GM12872 (cell line): ENCODE measurements at regions not wholly inside any gene's neighbourhood (a gene's known extent, or its start where the extent isn't known, plus 50 kb on each side); places are given as distances from the start of the nearest gene placed in this dataset.

ENCODE experiments used
- TF ChIP-seq, protein P1 (sequence below): IDR thresholded peaks from 3 replicates; pipeline ENCODE4 v1.5.1; 2011; ENCODE audit warnings: low read depth, mild to moderate bottlenecking, low read length, moderate library complexity; ENCODE audit not compliant: insufficient read depth

DNA sequence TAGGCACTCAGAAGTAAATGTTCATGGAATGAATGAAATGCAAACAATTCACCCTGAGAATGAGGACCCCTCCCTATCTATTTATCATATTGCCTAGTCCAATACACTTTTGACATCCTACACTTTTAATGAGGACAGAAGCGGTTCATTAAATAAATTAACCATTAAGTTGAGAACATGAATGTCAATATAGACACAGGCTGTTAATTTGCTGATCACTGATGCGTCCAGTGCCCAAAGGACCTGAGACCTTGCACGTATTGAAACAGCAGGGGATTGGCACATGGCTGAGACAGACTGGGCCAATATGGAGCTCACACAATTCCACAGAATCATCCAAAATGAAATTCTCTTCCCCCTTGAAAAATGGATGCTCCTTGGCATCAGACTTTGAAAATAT lies 430.0 kb downstream of the SLC4A3 start:
- TF ChIP-seq, protein P1, sequence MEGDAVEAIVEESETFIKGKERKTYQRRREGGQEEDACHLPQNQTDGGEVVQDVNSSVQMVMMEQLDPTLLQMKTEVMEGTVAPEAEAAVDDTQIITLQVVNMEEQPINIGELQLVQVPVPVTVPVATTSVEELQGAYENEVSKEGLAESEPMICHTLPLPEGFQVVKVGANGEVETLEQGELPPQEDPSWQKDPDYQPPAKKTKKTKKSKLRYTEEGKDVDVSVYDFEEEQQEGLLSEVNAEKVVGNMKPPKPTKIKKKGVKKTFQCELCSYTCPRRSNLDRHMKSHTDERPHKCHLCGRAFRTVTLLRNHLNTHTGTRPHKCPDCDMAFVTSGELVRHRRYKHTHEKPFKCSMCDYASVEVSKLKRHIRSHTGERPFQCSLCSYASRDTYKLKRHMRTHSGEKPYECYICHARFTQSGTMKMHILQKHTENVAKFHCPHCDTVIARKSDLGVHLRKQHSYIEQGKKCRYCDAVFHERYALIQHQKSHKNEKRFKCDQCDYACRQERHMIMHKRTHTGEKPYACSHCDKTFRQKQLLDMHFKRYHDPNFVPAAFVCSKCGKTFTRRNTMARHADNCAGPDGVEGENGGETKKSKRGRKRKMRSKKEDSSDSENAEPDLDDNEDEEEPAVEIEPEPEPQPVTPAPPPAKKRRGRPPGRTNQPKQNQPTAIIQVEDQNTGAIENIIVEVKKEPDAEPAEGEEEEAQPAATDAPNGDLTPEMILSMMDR, result no peak

DNA sequence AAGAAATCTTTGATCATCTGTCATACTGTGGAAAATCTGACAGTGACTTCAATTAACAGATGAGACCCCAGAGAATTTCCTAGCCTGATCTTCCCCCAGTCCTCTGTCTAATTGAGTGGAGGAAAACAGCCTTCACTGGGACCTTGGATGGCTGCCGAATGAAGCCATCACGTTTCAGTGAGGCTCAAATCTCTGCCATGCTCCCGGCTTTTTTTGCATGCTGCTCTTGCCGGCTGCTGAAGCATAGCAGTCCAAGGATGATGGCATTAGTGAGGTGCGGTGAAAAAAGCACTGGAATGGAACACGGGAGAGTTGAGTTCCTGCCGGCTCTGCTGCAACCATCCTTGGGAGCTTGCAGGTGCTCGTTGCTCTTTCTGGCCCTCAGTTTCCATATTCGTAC lies 430.5 kb downstream of the SLC4A3 start:
- TF ChIP-seq, protein P1, result no peak

DNA sequence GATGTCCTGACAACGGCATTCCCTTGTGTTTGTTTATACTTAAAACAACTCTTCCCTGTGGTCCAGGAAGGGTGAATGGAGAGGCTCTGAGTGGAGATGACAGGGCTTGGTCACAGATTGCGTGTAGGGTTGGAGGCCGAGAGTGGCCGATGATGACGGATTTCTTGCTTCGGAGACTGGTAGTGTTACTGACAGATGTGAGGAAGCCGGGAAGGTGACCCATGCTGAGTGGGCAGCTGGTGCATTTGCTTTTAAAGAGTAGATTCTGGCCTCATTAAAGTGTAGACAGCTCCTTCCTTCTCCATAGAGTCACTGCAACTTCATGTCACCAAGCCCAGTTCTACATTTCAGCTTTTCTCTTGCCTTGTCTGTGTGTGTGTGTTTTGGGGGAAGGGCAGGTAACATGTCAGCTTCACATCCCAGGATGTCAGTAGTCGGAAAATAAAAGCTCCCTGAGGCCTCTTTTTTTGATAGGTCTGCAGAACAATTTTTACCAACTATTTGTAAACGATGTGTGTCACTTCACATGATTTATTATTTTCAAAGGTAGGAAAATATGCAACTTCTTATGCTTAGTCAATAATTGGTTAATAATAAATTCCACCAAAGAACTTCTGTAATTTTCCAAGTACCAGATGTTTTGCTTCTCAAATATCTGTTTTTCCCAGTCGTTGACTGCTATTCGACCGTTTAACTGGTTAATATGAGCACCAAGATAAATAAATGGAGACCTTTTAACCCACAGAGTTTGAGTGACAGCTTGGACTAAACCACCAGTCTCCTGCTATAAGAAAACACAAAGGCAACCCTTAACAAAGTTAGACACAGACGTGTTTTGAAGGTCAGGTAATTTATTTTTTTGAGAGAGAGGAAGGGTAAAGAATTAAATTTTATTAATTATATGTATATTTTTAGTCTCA lies 436.9 kb downstream of the SLC4A3 start:
- TF ChIP-seq, protein P1, result no peak

DNA sequence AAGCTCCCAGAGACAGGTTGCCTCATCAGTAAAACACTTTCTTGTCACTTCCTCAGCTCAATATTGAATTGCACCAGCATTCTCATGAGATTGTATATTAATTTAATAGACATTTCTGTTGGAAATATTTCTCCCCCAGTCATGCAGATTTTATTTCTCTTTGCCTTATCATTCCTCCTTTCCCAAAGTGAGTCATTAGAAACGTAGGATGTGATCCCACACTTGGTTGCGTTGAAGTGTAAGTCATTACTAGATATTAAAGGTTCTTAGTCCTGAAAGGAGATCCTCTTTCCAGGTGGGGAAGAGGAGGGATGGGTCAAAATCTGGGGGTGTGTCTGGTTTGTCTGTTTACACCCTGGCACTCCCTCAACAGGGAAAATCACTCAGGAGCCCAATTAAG lies 438.2 kb downstream of the SLC4A3 start:
- TF ChIP-seq, protein P1, result no peak

- TF ChIP-seq, protein P1, result no peak
Measured at GRCh38 chr2:220068846-220069245, 441.4 kb downstream of the SLC4A3 start.

- TF ChIP-seq, protein P1, result no peak
Measured at GRCh38 chr2:220070349-220070748, 442.9 kb downstream of the SLC4A3 start.

DNA sequence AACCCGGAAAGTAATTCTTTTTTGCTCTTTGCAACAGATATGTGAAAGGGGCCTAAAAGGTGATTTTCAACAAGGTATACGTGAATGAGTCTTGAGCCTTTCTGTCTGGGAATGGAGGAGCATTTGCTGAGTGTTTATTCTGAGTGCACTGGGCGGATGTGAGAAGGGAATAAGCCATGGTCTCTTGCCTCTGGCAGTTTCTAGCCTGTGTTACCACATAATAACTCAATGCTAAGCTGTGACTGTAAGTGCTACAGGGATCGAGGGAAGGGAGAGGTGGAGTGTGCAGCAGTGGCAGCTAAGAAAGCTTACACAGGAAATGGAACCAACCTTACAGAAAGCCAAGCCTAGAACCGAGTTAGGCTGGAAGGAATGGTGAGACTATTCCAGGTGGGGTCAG lies 444.3 kb downstream of the SLC4A3 start:
- TF ChIP-seq, protein P1, result no peak
